KG1 (cell line): ENCODE measurements at regions not wholly inside any gene's neighbourhood (a gene's known extent, or its start where the extent isn't known, plus 50 kb on each side); places are given as distances from the start of the nearest gene placed in this dataset.
"Not testable (repeated sequence)": the region's sequence is repeated elsewhere in the genome, so short reads cannot be mapped to it uniquely, and the experiment has no call there.

Source experiments
- DNase-seq: peaks from one replicate; lab custom pipeline; 2025; lab: John Stamatoyannopoulos, UW

GRCh38 chr15:77839970-77840905, 207.5 kb upstream of the LINGO1 start:
- DNase-seq = no peak

GRCh38 chr15:77839456-77839855, 206.7 kb upstream of the LINGO1 start:
- DNase-seq = no peak

- DNase-seq = no peak
Observed at GRCh38 chr15:77838595-77838994, 205.9 kb upstream of the LINGO1 start.

- DNase-seq = no peak
Observed at GRCh38 chr15:77838061-77838460, 205.3 kb upstream of the LINGO1 start.

GRCh38 chr15:77837649-77838025, 204.9 kb upstream of the LINGO1 start:
- no peak for DNase-seq

GRCh38 chr15:77836906-77837648, 204.4 kb upstream of the LINGO1 start:
- no peak for DNase-seq

GRCh38 chr15:77836121-77836692, 203.5 kb upstream of the LINGO1 start:
- DNase-seq = no peak

GRCh38 chr15:77834276-77834990, 201.7 kb upstream of the LINGO1 start:
- no peak for DNase-seq

- DNase-seq = no peak
Observed at GRCh38 chr15:77832874-77833273, 200.2 kb upstream of the LINGO1 start.

- no peak for DNase-seq
Observed at GRCh38 chr15:77831986-77832385, 199.3 kb upstream of the LINGO1 start.

GRCh38 chr15:77830051-77830468, 197.3 kb upstream of the LINGO1 start:
- no peak for DNase-seq

GRCh38 chr15:77829331-77829730, 196.6 kb upstream of the LINGO1 start:
- DNase-seq = not testable (repeated sequence)

- no peak for DNase-seq
Observed at GRCh38 chr15:77827860-77828259, 195.1 kb upstream of the LINGO1 start.

- DNase-seq = no peak
Observed at GRCh38 chr15:77826006-77826695, 193.4 kb upstream of the LINGO1 start.

- DNase-seq = no peak
Observed at GRCh38 chr15:77825546-77825945, 192.8 kb upstream of the LINGO1 start.

- no peak for DNase-seq
Observed at GRCh38 chr15:77825252-77825542, 192.5 kb upstream of the LINGO1 start.

- no peak for DNase-seq
Observed at GRCh38 chr15:77824361-77825251, 191.9 kb upstream of the LINGO1 start.

- DNase-seq = no peak
Observed at GRCh38 chr15:77823736-77824135, 191.0 kb upstream of the LINGO1 start.

- DNase-seq = no peak
Observed at GRCh38 chr15:77822631-77823230, 190.0 kb upstream of the LINGO1 start.

- DNase-seq = no peak
Observed at GRCh38 chr15:77821959-77822256, 189.2 kb upstream of the LINGO1 start.
